GM23338 (cell line): ENCODE measurements at regions not wholly inside any gene's neighbourhood (a gene's known extent, or its start where the extent isn't known, plus 50 kb on each side); places are given as distances from the start of the nearest gene placed in this dataset.

Experiments
- ATAC-seq: fragments of 200-7000 bp; cut with Tn5 transposase; 3 replicates; pipeline ENCODE4 v1.9.1; 2020
- DNase-seq: peaks from one replicate; pipeline ENCODE4 v3.0.0-alpha.2; 2015; ENCODE audit warnings: low spot score
- H2AFZ ChIP-seq: fragments of 200-600 bp; sonication (generic); 2 replicates; pipeline ENCODE4 v1.8.0; 2016; ENCODE audit warnings: antibody characterized with exemption, mild to moderate bottlenecking, moderate library complexity
- H3F3A ChIP-seq: fragments of 200-600 bp; sonication (generic); replicated peaks from 2 replicates; pipeline ENCODE4 v1.8.0; 2017; ENCODE audit warnings: antibody characterized with exemption, mixed run types, low read depth
- H3K27ac ChIP-seq: fragments of 200-600 bp; sonication (generic); 2 replicates; pipeline ENCODE4 v1.6.1; 2016; ENCODE audit warnings: low read depth
- H3K27me3 ChIP-seq: fragments of 200-600 bp; sonication (generic); 2 replicates; pipeline ENCODE4 v1.8.0; 2016; ENCODE audit warnings: mild to moderate bottlenecking, mixed run types, moderate library complexity; ENCODE audit not compliant: insufficient read depth
- H3K36me3 ChIP-seq: fragments of 200-600 bp; sonication (generic); 2 replicates; pipeline ENCODE4 v1.8.0; 2016; ENCODE audit warnings: mild to moderate bottlenecking; ENCODE audit not compliant: insufficient read depth
- H3K4me1 ChIP-seq: fragments of 200-600 bp; sonication (generic); 2 replicates; pipeline ENCODE4 v1.8.0; 2016; ENCODE audit warnings: mild to moderate bottlenecking, moderate library complexity; ENCODE audit not compliant: insufficient read depth
- H3K4me2 ChIP-seq: fragments of 200-600 bp; sonication (generic); 2 replicates; pipeline ENCODE4 v1.7.1; 2017; ENCODE audit warnings: mixed run types
- H3K4me3 ChIP-seq: fragments of 200-600 bp; sonication (generic); 2 replicates; pipeline ENCODE4 v1.6.1; 2016; ENCODE audit warnings: mixed run types
- H3K79me2 ChIP-seq: fragments of 200-600 bp; sonication (generic); replicated peaks from 2 replicates; pipeline ENCODE4 v1.8.0; 2017; ENCODE audit warnings: mild to moderate bottlenecking; ENCODE audit not compliant: insufficient read depth
- H3K9me2 ChIP-seq: fragments of 200-600 bp; sonication (generic); 2 replicates; pipeline ENCODE4 v1.8.0; 2017; ENCODE audit not compliant: insufficient read depth
- H4K20me1 ChIP-seq: fragments of 200-600 bp; sonication (generic); replicated peaks from 2 replicates; pipeline ENCODE4 v1.8.0; 2017; ENCODE audit warnings: mild to moderate bottlenecking; ENCODE audit not compliant: insufficient read depth
- H3K27ac Mint-ChIP-seq: 2 replicates; pipeline ENCODE4 v1.8.0; 2020; ENCODE audit warnings: inconsistent platforms, mild to moderate bottlenecking, moderate library complexity, mixed read lengths
- H3K27me3 Mint-ChIP-seq: 3 replicates; pipeline ENCODE4 v1.8.0; 2022; ENCODE audit warnings: low read depth, mild to moderate bottlenecking, moderate library complexity, mixed read lengths, inconsistent platforms; ENCODE audit not compliant: insufficient read depth, poor library complexity
- H3K36me3 Mint-ChIP-seq: 3 replicates; pipeline ENCODE4 v1.8.0; 2021; ENCODE audit warnings: low read depth, mild to moderate bottlenecking, inconsistent platforms, moderate library complexity, mixed read lengths
- H3K4me1 Mint-ChIP-seq: 3 replicates; pipeline ENCODE4 v1.8.0; 2020; ENCODE audit warnings: mild to moderate bottlenecking, inconsistent platforms, mixed read lengths
- H3K4me3 Mint-ChIP-seq: 3 replicates; pipeline ENCODE4 v1.8.0; 2021; ENCODE audit warnings: moderate library complexity, mild to moderate bottlenecking, inconsistent platforms, mixed read lengths
- H3K9me3 Mint-ChIP-seq: 3 replicates; pipeline ENCODE4 v1.8.0; 2020; ENCODE audit warnings: moderate library complexity, mild to moderate bottlenecking, inconsistent platforms, mixed read lengths
- CTCF ChIP-seq, 2 experiments: fragments of 200-600 bp in 1 of 2; sonication (generic) in 1 of 2; conservative IDR thresholded peaks; 2 replicates each; pipeline versions ENCODE4 v1.5.1 to v1.6.1; 2016 to 2017; ENCODE audit warnings: antibody characterized with exemption in 2 of 2, low read depth in 2 of 2, mild to moderate bottlenecking in 2 of 2, moderate library complexity in 1 of 2
- ETS1 ChIP-seq: IDR thresholded peaks from 2 replicates; pipeline ENCODE4 v1.6.1; 2016; ENCODE audit warnings: antibody characterized with exemption
- EZH2 ChIP-seq: fragments of 200-600 bp; sonication (generic); IDR thresholded peaks from one replicate; pipeline ENCODE4 v1.8.0; 2017; ENCODE audit warnings: antibody characterized with exemption, mild to moderate bottlenecking, low read depth; ENCODE audit not compliant: unreplicated experiment
- JUNB ChIP-seq: IDR thresholded peaks from one replicate; pipeline ENCODE4 v1.6.1; 2016; ENCODE audit warnings: antibody characterized with exemption; ENCODE audit not compliant: unreplicated experiment
- POLR2AphosphoS5 ChIP-seq: IDR thresholded peaks from 2 replicates; pipeline ENCODE4 v1.6.1; 2016; ENCODE audit warnings: antibody characterized with exemption, low read depth
- STAT1 ChIP-seq: IDR thresholded peaks from one replicate; pipeline ENCODE4 v1.6.1; 2016; ENCODE audit warnings: antibody characterized with exemption; ENCODE audit not compliant: unreplicated experiment
- ZNF114 ChIP-seq: fragments of 250-450 bp; sonication (Bioruptor Pico); IDR thresholded peaks from 2 replicates; pipeline ENCODE4 v1.5.0; 2020; ENCODE audit warnings: mild to moderate bottlenecking, moderate library complexity
- ZNF331 ChIP-seq: fragments of 250-450 bp; sonication (Bioruptor Pico); IDR thresholded peaks from 2 replicates; pipeline ENCODE4 v1.5.0; 2020; ENCODE audit warnings: low read depth, mild to moderate bottlenecking, moderate library complexity
- TF ChIP-seq, protein P1 (sequence below): IDR thresholded peaks from one replicate; pipeline ENCODE4 v1.6.1; 2018; ENCODE audit warnings: antibody characterized with exemption; ENCODE audit not compliant: unreplicated experiment
- TF ChIP-seq, protein P2 (sequence below): fragments of 250-450 bp; sonication (Bioruptor Pico); IDR thresholded peaks from 2 replicates; pipeline ENCODE4 v1.5.0; 2020; ENCODE audit warnings: mild to moderate bottlenecking, moderate library complexity

GRCh38 chr12:53887006-53887405, 51.6 kb upstream of the HOXC13 start:
- H3K9me2 ChIP-seq = no peaks in the 10 kb centered on the region
- ATAC-seq (no peak), DNase-seq (no peak)
- no peaks in the 10 kb centered on the region for H3K36me3 ChIP-seq
- H3K27ac ChIP-seq = no peak overlapping the region
- no peak for TF ChIP-seq JUNB
- H3K27me3 ChIP-seq = no peaks in the 10 kb centered on the region
- no peaks in the 10 kb centered on the region for H3K79me2 ChIP-seq
- H3F3A ChIP-seq = no peaks in the 10 kb centered on the region
- Mint-ChIP-seq H3K9me3 (no peaks in the 10 kb centered on the region; the same call in 2 of the 3 replicates), H3K4me1 (peaks cover 8% of the 10 kb centered on the region; the same call in 2 of the 3 replicates), H3K36me3 (no peaks in the 10 kb centered on the region), H3K27ac (no peak overlapping the region), H3K4me3 (no peak overlapping the region), H3K27me3 (peaks cover 2% of the 10 kb centered on the region)
- H3K4me2 ChIP-seq = no peak overlapping the region
- no peak overlapping the region for H2AFZ ChIP-seq
- no peaks in the 10 kb centered on the region for H4K20me1 ChIP-seq
- no peak overlapping the region for H3K4me3 ChIP-seq
- H3K4me1 ChIP-seq = no peaks in the 10 kb centered on the region

DNA sequence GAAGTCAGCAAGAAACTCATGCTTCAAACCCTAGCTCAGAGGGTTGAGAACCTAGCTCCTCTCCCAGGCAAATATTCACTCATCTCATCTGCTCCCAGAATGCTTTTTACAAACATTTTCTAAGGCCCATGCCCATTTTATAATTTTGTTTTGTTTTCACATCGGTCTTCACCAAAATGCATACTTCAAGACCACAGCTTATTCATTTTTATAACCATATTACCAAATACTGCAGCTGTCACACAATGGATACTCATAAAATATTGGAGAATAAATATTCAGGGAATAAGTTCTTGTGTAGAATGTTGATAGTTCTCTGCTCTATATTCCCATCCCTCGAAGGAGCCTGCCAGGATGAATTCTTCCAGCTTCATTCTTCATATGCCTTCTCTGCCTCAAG, 50.8 kb upstream of the HOXC13 start:
- no peaks in the 10 kb centered on the region for H3K36me3 ChIP-seq
- H3K9me2 ChIP-seq = no peaks in the 10 kb centered on the region
- no peak overlapping the region for H3K4me3 ChIP-seq
- no peak overlapping the region for H3K4me3 Mint-ChIP-seq
- no peak overlapping the region for H2AFZ ChIP-seq
- peaks cover 8% of the 10 kb centered on the region; the same call in 2 of the 3 replicates for H3K4me1 Mint-ChIP-seq
- ATAC-seq (no peak), DNase-seq (no peak)
- no peaks in the 10 kb centered on the region for H3K36me3 Mint-ChIP-seq
- H3K27me3 Mint-ChIP-seq = peaks cover 2% of the 10 kb centered on the region
- no peaks in the 10 kb centered on the region for H4K20me1 ChIP-seq
- no peak overlapping the region for H3K27ac ChIP-seq
- no peaks in the 10 kb centered on the region for H3K4me1 ChIP-seq
- H3K9me3 Mint-ChIP-seq = no peaks in the 10 kb centered on the region; the same call in 2 of the 3 replicates
- H3K27ac Mint-ChIP-seq = no peak overlapping the region
- H3K27me3 ChIP-seq = no peaks in the 10 kb centered on the region
- no peak overlapping the region for H3K4me2 ChIP-seq
- H3F3A ChIP-seq = no peaks in the 10 kb centered on the region
- H3K79me2 ChIP-seq = no peaks in the 10 kb centered on the region
- TF ChIP-seq STAT1 (no peak), ZNF114 (no peak), EZH2 (no peak), ETS1 (no peak), POLR2AphosphoS5 (no peak), JUNB (no peak), CTCF (conservative IDR thresholded peaks at IDR 0.05; ENCODE audit: low read depth in 2 of 2) (no peak), ZNF331 (CRISPR knock-in tag) (no peak)
- TF ChIP-seq, protein P1, sequence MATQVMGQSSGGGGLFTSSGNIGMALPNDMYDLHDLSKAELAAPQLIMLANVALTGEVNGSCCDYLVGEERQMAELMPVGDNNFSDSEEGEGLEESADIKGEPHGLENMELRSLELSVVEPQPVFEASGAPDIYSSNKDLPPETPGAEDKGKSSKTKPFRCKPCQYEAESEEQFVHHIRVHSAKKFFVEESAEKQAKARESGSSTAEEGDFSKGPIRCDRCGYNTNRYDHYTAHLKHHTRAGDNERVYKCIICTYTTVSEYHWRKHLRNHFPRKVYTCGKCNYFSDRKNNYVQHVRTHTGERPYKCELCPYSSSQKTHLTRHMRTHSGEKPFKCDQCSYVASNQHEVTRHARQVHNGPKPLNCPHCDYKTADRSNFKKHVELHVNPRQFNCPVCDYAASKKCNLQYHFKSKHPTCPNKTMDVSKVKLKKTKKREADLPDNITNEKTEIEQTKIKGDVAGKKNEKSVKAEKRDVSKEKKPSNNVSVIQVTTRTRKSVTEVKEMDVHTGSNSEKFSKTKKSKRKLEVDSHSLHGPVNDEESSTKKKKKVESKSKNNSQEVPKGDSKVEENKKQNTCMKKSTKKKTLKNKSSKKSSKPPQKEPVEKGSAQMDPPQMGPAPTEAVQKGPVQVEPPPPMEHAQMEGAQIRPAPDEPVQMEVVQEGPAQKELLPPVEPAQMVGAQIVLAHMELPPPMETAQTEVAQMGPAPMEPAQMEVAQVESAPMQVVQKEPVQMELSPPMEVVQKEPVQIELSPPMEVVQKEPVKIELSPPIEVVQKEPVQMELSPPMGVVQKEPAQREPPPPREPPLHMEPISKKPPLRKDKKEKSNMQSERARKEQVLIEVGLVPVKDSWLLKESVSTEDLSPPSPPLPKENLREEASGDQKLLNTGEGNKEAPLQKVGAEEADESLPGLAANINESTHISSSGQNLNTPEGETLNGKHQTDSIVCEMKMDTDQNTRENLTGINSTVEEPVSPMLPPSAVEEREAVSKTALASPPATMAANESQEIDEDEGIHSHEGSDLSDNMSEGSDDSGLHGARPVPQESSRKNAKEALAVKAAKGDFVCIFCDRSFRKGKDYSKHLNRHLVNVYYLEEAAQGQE = no peak
- TF ChIP-seq, protein P2, sequence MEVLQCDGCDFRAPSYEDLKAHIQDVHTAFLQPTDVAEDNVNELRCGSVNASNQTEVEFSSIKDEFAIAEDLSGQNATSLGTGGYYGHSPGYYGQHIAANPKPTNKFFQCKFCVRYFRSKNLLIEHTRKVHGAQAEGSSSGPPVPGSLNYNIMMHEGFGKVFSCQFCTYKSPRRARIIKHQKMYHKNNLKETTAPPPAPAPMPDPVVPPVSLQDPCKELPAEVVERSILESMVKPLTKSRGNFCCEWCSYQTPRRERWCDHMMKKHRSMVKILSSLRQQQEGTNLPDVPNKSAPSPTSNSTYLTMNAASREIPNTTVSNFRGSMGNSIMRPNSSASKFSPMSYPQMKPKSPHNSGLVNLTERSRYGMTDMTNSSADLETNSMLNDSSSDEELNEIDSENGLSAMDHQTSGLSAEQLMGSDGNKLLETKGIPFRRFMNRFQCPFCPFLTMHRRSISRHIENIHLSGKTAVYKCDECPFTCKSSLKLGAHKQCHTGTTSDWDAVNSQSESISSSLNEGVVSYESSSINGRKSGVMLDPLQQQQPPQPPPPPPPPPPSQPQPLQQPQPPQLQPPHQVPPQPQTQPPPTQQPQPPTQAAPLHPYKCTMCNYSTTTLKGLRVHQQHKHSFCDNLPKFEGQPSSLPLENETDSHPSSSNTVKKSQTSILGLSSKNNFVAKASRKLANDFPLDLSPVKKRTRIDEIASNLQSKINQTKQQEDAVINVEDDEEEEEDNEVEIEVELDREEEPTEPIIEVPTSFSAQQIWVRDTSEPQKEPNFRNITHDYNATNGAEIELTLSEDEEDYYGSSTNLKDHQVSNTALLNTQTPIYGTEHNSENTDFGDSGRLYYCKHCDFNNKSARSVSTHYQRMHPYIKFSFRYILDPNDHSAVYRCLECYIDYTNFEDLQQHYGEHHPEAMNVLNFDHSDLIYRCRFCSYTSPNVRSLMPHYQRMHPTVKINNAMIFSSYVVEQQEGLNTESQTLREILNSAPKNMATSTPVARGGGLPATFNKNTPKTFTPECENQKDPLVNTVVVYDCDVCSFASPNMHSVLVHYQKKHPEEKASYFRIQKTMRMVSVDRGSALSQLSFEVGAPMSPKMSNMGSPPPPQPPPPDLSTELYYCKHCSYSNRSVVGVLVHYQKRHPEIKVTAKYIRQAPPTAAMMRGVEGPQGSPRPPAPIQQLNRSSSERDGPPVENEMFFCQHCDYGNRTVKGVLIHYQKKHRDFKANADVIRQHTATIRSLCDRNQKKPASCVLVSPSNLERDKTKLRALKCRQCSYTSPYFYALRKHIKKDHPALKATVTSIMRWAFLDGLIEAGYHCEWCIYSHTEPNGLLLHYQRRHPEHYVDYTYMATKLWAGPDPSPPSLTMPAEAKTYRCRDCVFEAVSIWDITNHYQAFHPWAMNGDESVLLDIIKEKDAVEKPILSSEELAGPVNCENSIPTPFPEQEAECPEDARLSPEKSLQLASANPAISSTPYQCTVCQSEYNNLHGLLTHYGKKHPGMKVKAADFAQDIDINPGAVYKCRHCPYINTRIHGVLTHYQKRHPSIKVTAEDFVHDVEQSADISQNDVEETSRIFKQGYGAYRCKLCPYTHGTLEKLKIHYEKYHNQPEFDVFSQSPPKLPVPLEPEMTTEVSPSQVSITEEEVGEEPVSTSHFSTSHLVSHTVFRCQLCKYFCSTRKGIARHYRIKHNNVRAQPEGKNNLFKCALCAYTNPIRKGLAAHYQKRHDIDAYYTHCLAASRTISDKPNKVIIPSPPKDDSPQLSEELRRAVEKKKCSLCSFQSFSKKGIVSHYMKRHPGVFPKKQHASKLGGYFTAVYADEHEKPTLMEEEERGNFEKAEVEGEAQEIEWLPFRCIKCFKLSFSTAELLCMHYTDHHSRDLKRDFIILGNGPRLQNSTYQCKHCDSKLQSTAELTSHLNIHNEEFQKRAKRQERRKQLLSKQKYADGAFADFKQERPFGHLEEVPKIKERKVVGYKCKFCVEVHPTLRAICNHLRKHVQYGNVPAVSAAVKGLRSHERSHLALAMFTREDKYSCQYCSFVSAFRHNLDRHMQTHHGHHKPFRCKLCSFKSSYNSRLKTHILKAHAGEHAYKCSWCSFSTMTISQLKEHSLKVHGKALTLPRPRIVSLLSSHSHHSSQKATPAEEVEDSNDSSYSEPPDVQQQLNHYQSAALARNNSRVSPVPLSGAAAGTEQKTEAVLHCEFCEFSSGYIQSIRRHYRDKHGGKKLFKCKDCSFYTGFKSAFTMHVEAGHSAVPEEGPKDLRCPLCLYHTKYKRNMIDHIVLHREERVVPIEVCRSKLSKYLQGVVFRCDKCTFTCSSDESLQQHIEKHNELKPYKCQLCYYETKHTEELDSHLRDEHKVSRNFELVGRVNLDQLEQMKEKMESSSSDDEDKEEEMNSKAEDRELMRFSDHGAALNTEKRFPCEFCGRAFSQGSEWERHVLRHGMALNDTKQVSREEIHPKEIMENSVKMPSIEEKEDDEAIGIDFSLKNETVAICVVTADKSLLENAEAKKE (CRISPR knock-in tag) = no peak
